ENCODE measurements at regions not wholly inside any gene's neighbourhood (a gene's known extent, or its start where the extent isn't known, plus 50 kb on each side); places are given as distances from the start of the nearest gene placed in this dataset.

DNA sequence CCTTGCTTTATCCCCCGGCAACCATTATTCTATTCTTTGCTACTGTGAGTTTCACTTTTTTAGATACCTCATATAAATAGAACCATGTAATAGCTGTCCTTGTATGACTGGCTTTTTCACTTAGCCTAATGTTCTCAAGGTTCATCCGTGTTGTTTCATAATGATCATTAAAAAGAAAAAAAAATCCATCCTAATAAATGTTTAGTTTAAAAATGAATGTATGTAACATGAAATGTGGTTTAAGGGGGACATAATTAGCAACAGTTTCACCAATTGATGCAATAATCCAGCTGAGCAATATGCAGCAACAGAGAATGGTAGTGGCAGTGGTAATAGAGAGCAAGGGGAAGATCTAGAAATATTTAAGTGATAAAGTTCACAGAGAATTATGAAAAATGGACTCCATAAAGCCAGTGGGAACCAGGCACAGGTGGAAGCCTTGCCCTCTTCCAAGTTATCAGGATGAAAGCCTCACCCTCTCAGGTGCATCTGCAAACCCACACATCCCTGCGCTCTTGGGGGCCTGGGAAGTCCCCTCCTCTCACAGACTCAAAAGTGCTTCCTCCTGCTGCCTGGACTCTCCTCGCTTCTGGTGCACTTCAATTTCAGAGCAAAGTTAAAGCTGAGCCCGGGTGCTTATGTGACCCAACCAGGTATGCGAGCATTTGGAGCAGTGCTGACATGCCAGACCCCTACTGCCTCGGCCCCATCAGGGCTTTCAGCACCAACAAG lies 1403.3 kb upstream of the SLC39A10 start:
- Histone ChIP-seq H3K9me3 (replicated peaks; ENCODE audit: control insufficient read depth, insufficient read depth, low read length) (no peaks in the 10 kb centered on the region), H2AFZ (ENCODE audit: low read depth, low read length) (no peak overlapping the region), H3K9me1 (replicated peaks; ENCODE audit: control insufficient read depth, extremely low read depth, insufficient read depth, low read length) (no peaks in the 10 kb centered on the region), H3K4me2 (ENCODE audit: insufficient read depth, low read length) (no peak overlapping the region), H3K36me3 (ENCODE audit: control insufficient read depth in 2 of 2, extremely low read depth in 1 of 2, insufficient read depth in 2 of 2, low read length in 2 of 2) (no peaks in the 10 kb centered on the region), H3K27ac (ENCODE audit: insufficient read depth, low read depth, low read length) (no peak overlapping the region), H3K27me3 (ENCODE audit: control insufficient read depth in 2 of 2, insufficient read depth in 2 of 2, low read length in 2 of 2) (no peaks in the 10 kb centered on the region), H3K4me1 (ENCODE audit: control insufficient read depth, extremely low read depth, insufficient read depth, low read length) (no peaks in the 10 kb centered on the region), H3K9ac (replicated peaks; ENCODE audit: extremely low read depth, insufficient read depth, low read length) (no peak overlapping the region), H3K79me2 (ENCODE audit: control insufficient read depth, insufficient read depth, low read length) (no peaks in the 10 kb centered on the region), H4K20me1 (replicated peaks; ENCODE audit: control insufficient read depth, extremely low read depth, insufficient read depth, low read length) (no peaks in the 10 kb centered on the region), H3K4me3 (replicated peaks in 1 of 3; ENCODE audit: insufficient read depth in 1 of 3, low read depth in 1 of 3, low read length in 3 of 3) (no peak overlapping the region)
- POLR2A ChIA-PET: no interaction called here
- CTCF ChIA-PET: no interaction called here
- dilution Hi-C loops (cut with MboI; ENCODE audit: extremely low pct_ligation_motif_present, low sequenced_read_pairs): no loop called here
- TF ChIP-seq POLR2AphosphoS5 (IDR thresholded peaks at IDR 0.05; ENCODE audit: insufficient read depth, low read depth, low read length) (no peak), FOS (IDR thresholded peaks at IDR 0.05; ENCODE audit: borderline replicate concordance, insufficient read depth, low read length) (no peak)
- DNase-seq (ENCODE audit: low read depth, low spot score) (no peak), FAIRE-seq (no peak)
- no TSS peak for BruUV-seq (replicated peaks)
- intact Hi-C loops (cut with micrococcal nuclease): no loop called here

DNA sequence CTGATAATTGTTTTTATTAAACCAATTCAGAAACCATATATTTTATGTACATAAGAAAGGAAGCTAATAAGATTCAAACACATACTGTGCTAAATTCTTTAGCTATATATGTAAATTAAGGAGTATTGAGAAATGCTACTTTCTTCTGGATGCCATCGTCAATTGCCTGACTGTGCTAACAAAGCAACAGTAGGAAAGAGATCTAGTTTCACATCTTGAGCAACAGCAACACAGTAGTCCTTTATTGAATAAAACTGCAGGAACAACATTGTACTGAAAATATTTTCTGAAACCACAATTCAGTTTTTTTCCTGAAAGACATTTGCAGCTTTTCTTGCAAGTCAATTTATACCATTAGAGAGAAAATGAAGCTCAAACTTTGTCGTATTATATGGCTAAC lies 1404.9 kb upstream of the SLC39A10 start:
- no peak for FAIRE-seq
- dilution Hi-C loops (cut with MboI; ENCODE audit: extremely low pct_ligation_motif_present, low sequenced_read_pairs): no loop called here
- TF ChIP-seq, protein P1, sequence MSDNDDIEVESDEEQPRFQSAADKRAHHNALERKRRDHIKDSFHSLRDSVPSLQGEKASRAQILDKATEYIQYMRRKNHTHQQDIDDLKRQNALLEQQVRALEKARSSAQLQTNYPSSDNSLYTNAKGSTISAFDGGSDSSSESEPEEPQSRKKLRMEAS (IDR thresholded peaks at IDR 0.05; ENCODE audit: insufficient read depth, insufficient read length): no peak
- TF ChIP-seq EZH2 (IDR thresholded peaks at IDR 0.05; ENCODE audit: borderline replicate concordance, low read depth, low read length, severe bottlenecking) (no peak), POLR2AphosphoS5 (IDR thresholded peaks at IDR 0.05; ENCODE audit: insufficient read depth, low read depth, low read length) (no peak), GATA2 (IDR thresholded peaks at IDR 0.05; ENCODE audit: insufficient read depth, insufficient read length, low read depth, low read length) (no peak), FOS (IDR thresholded peaks at IDR 0.05; ENCODE audit: borderline replicate concordance, insufficient read depth, low read length) (no peak), MYC (IDR thresholded peaks at IDR 0.05; ENCODE audit: low read depth, low read length) (no peak), POLR2A (IDR thresholded peaks at IDR 0.05; ENCODE audit: low read depth, low read length) (no peak), JUN (IDR thresholded peaks at IDR 0.05; ENCODE audit: borderline replicate concordance, insufficient read depth, insufficient read length, low read depth) (no peak)
- TF ChIP-seq, protein P2, sequence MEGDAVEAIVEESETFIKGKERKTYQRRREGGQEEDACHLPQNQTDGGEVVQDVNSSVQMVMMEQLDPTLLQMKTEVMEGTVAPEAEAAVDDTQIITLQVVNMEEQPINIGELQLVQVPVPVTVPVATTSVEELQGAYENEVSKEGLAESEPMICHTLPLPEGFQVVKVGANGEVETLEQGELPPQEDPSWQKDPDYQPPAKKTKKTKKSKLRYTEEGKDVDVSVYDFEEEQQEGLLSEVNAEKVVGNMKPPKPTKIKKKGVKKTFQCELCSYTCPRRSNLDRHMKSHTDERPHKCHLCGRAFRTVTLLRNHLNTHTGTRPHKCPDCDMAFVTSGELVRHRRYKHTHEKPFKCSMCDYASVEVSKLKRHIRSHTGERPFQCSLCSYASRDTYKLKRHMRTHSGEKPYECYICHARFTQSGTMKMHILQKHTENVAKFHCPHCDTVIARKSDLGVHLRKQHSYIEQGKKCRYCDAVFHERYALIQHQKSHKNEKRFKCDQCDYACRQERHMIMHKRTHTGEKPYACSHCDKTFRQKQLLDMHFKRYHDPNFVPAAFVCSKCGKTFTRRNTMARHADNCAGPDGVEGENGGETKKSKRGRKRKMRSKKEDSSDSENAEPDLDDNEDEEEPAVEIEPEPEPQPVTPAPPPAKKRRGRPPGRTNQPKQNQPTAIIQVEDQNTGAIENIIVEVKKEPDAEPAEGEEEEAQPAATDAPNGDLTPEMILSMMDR (IDR thresholded peaks at IDR 0.05; ENCODE audit: extremely low read depth in 1 of 2, insufficient read depth in 1 of 2, low read depth in 1 of 2, low read length in 2 of 2): no peak

More for the DNA sequence above, 1404.9 kb upstream of the SLC39A10 start:
- ChIA-PET POLR2A (no interaction called here), CTCF (no interaction called here)
- H3K27me3 ChIP-seq (ENCODE audit: control insufficient read depth in 2 of 2, insufficient read depth in 2 of 2, low read length in 2 of 2): no peaks in the 10 kb centered on the region
- no peak overlapping the region for H3K9ac ChIP-seq (replicated peaks; ENCODE audit: extremely low read depth, insufficient read depth, low read length)
- H3K4me2 ChIP-seq (ENCODE audit: insufficient read depth, low read length): no peak overlapping the region
- H3K4me1 ChIP-seq (ENCODE audit: control insufficient read depth, extremely low read depth, insufficient read depth, low read length): no peaks in the 10 kb centered on the region
- H3K79me2 ChIP-seq (ENCODE audit: control insufficient read depth, insufficient read depth, low read length): no peaks in the 10 kb centered on the region
- BruUV-seq (replicated peaks): no TSS peak
- no peak for DNase-seq (ENCODE audit: low read depth, low spot score)
- no peak overlapping the region for H2AFZ ChIP-seq (ENCODE audit: low read depth, low read length)
- H3K4me3 ChIP-seq (replicated peaks in 1 of 3; ENCODE audit: insufficient read depth in 1 of 3, low read depth in 1 of 3, low read length in 3 of 3): no peak overlapping the region
- no peaks in the 10 kb centered on the region for H3K9me3 ChIP-seq (replicated peaks; ENCODE audit: control insufficient read depth, insufficient read depth, low read length)
- H3K27ac ChIP-seq (ENCODE audit: insufficient read depth, low read depth, low read length): no peak overlapping the region
- H3K9me1 ChIP-seq (replicated peaks; ENCODE audit: control insufficient read depth, extremely low read depth, insufficient read depth, low read length): no peaks in the 10 kb centered on the region
- intact Hi-C loops (cut with micrococcal nuclease): no loop called here
- no peaks in the 10 kb centered on the region for H4K20me1 ChIP-seq (replicated peaks; ENCODE audit: control insufficient read depth, extremely low read depth, insufficient read depth, low read length)
- H3K36me3 ChIP-seq (ENCODE audit: control insufficient read depth in 2 of 2, extremely low read depth in 1 of 2, insufficient read depth in 2 of 2, low read length in 2 of 2): no peaks in the 10 kb centered on the region

Measured in endothelial cell of umbilical vein (primary cell).